ENCODE measurements at regions not wholly inside any gene's neighbourhood (a gene's known extent, or its start where the extent isn't known, plus 50 kb on each side); places are given as distances from the start of the nearest gene placed in this dataset.

GRCh38 chr11:130634961-130635473, 186.6 kb downstream of the ADAMTS15 start:
- H3K9me3 ChIP-seq: no peaks in the 10 kb centered on the region
- H3K36me3 ChIP-seq: no peaks in the 10 kb centered on the region
- H3K4me1 ChIP-seq: peaks cover 0 to 19% (median 0%) of the 10 kb centered on the region in 4 donors
- 55 to 60% methylated on average over 11 of the region's 11 CpGs for WGBS, 2 donors
- peak in 1 of 2 donors; percentile 27 for DNase-seq (ENCODE audit: low spot score in 2 of 2)
- H3K27ac ChIP-seq: no peak overlapping the region
- no peak overlapping the region for H3K4me3 ChIP-seq
- TF ChIP-seq CTCF (IDR thresholded peaks at IDR 0.05) (no peak), EP300 (IDR thresholded peaks at IDR 0.05) (no peak), POLR2A (IDR thresholded peaks at IDR 0.05) (no peak)
- H3K27me3 ChIP-seq: no peaks in the 10 kb centered on the region

GRCh38 chr11:130635937-130636630, 187.6 kb downstream of the ADAMTS15 start:
- DNase-seq (ENCODE audit: low spot score in 2 of 2): no peak
- no peak overlapping the region for H3K4me3 ChIP-seq

GRCh38 chr11:130636722-130637464, 188.4 kb downstream of the ADAMTS15 start:
- 74 to 75% methylated on average over 9 of the region's 9 CpGs for WGBS, 2 donors
- TF ChIP-seq CTCF (IDR thresholded peaks at IDR 0.05) (no peak), EP300 (IDR thresholded peaks at IDR 0.05) (no peak), POLR2A (IDR thresholded peaks at IDR 0.05) (no peak)
- no peak overlapping the region for H3K4me3 ChIP-seq
- DNase-seq (ENCODE audit: low spot score in 2 of 2): no peak
- H3K36me3 ChIP-seq: no peaks in the 10 kb centered on the region
- no peaks in the 10 kb centered on the region for H3K27me3 ChIP-seq
- H3K9me3 ChIP-seq: no peaks in the 10 kb centered on the region
- peaks cover 0 to 25% (median 0%) of the 10 kb centered on the region in 4 donors for H3K4me1 ChIP-seq
- no peak overlapping the region for H3K27ac ChIP-seq

More at GRCh38 chr11:130635937-130636630, 187.6 kb downstream of the ADAMTS15 start:
- Histone ChIP-seq H3K4me1 (peaks cover 0 to 19% (median 0%) of the 10 kb centered on the region in 4 donors), H3K9me3 (no peaks in the 10 kb centered on the region), H3K27me3 (no peaks in the 10 kb centered on the region), H3K36me3 (no peaks in the 10 kb centered on the region), H3K27ac (no peak overlapping the region)
- TF ChIP-seq CTCF (IDR thresholded peaks at IDR 0.05) (no peak), EP300 (IDR thresholded peaks at IDR 0.05) (no peak), POLR2A (IDR thresholded peaks at IDR 0.05) (no peak)
- WGBS, 2 donors: 89 to 91% methylated on average over 5 of the region's 5 CpGs

- Histone ChIP-seq H3K4me3 (no peak overlapping the region), H3K27me3 (no peaks in the 10 kb centered on the region), H3K4me1 (peaks cover 0 to 30% (median 0%) of the 10 kb centered on the region in 4 donors), H3K36me3 (no peaks in the 10 kb centered on the region), H3K27ac (no peak overlapping the region), H3K9me3 (no peaks in the 10 kb centered on the region)
- no peak for DNase-seq (ENCODE audit: low spot score in 2 of 2)
- 94 to 95% methylated on average over 7 of the region's 7 CpGs for WGBS, 2 donors
- TF ChIP-seq EP300 (IDR thresholded peaks at IDR 0.05) (no peak), CTCF (IDR thresholded peaks at IDR 0.05) (no peak), POLR2A (IDR thresholded peaks at IDR 0.05) (no peak)
Measured at GRCh38 chr11:130637566-130637965, 189.1 kb downstream of the ADAMTS15 start.

- Histone ChIP-seq H3K27ac (peak overlapping the region in 1 of 4 donors; percentile 43), H3K9me3 (no peaks in the 10 kb centered on the region), H3K36me3 (no peaks in the 10 kb centered on the region), H3K27me3 (no peaks in the 10 kb centered on the region), H3K4me3 (no peak overlapping the region), H3K4me1 (peaks cover 0 to 30% (median 0%) of the 10 kb centered on the region in 4 donors)
- no peak for TF ChIP-seq POLR2A (IDR thresholded peaks at IDR 0.05)
- TF ChIP-seq CTCF (IDR thresholded peaks at IDR 0.05): no peak
- no peak for TF ChIP-seq EP300 (IDR thresholded peaks at IDR 0.05)
- WGBS, 2 donors: 54 to 63% methylated on average over 5 of the region's 5 CpGs
- DNase-seq (ENCODE audit: low spot score in 2 of 2): no peak
Measured at GRCh38 chr11:130638033-130638432, 189.6 kb downstream of the ADAMTS15 start.
